ENCODE measurements at regions not wholly inside any gene's neighbourhood (a gene's known extent, or its start where the extent isn't known, plus 50 kb on each side); places are given as distances from the start of the nearest gene placed in this dataset.
"Not testable (repeated sequence)": the region's sequence is repeated elsewhere in the genome, so short reads cannot be mapped to it uniquely, and the experiment has no call there.

DNA sequence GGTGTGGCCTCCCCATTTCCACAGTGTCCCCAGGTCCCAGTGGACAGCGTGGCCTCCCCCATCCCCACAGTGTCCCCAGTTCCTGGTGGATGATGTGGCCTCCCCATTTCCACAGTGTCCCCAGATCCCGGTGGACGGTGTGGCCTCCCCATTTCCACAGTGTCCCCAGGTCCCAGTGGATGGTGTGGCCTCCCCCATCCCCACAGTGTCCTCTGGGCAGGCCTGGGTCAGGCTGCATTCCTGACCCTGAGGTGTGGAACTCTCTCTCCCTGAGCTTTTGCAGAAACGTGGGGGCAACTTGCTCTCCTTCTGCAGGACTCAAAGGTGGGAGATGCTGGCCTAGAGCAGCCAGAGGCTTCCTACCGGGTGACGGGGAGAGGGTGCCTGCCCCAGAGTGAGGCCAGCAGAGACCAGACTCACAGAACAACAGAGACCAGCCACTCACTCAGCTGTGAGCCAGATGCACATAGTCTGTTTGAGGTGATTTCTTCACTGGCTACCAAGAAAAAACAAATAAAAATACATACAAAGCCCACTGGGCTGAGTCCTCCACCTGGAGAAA, 85.8 kb upstream of the FGF3 start:
- DNase-seq (ENCODE audit: low spot score), result no peak

DNA sequence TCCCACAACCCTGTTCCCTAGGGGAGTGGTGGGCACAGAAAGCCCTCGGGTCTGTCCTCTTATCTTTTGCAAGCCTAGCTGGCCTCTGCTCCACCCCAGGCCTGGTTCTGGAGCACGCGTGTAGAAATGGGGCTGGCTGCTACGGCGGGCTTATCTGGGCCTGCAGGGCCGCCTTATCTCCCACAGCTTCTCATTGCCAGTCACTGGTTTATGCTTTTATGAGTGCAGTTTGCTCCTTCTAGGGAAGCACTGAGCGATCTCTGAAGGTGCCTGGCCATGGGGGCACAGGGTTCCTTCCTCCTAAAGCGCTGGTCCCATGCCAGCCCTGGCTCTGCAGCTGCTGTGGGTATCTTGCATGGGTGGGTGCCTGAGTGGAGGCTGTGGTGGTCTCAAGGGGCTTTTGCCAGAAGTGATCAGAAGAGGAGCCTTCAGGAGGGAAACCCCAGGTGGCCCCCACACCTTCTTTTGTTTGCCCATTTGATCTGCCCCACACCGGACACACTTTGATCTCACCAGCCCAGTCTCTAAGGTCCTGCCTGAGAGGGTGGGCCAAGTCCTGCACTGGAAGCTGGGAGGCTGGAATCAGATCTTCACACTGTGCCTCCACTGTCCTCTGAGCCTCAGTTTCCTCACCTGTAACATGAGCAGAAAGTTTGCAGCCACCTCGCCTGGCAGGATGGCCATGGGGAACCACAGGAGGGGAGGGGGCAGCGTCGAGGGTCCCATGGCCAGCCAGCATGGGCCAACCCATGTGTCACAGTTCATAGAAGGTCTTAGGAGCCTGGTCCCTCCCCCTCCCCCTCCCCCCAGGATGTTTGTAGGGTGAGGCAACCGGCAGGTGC, 86.6 kb upstream of the FGF3 start:
- DNase-seq (ENCODE audit: low spot score), result no peak

DNA sequence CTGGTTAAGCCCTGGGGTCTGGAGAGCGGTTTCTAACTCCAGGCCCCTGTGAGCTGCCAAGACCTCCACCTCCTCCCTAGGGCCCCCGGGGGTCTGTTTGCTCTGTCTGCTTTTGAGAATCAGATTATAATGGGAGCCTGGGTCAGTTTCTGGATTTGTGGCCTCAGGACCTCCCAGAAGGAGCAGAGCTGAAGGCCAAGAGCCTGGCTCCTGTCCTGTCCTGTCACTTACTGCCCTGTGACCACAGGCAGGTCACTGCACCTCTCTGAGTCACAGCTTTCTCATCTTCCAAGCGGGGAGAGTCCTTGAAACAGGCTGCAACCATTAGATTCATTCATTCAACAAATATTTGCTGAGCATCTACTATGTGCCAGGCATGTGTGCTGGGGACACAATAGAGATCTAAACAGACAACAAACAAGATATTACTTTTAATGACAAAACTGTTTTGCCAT, 87.3 kb upstream of the FGF3 start:
- no peak for DNase-seq (ENCODE audit: low spot score)

DNA sequence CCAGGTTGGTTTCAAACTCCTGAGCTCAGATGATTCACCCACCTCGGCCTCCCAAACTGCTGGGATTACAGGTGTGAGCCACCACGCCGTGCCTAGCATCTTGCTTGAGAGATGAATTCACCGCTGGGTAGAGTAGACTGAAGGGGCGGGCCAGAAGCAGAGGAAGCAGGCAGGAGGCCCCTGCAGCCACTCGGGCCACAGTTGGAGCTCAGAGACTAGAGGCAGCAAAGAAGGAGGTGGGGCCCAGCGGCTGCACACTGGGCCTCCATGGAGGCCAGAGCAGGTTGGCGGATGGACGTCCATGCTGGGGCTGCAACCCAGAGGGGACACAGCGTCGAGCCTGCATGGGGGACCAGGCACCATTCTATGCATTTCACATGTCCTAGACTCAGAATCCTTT, 88.4 kb upstream of the FGF3 start:
- no peak for DNase-seq (ENCODE audit: low spot score)

DNA sequence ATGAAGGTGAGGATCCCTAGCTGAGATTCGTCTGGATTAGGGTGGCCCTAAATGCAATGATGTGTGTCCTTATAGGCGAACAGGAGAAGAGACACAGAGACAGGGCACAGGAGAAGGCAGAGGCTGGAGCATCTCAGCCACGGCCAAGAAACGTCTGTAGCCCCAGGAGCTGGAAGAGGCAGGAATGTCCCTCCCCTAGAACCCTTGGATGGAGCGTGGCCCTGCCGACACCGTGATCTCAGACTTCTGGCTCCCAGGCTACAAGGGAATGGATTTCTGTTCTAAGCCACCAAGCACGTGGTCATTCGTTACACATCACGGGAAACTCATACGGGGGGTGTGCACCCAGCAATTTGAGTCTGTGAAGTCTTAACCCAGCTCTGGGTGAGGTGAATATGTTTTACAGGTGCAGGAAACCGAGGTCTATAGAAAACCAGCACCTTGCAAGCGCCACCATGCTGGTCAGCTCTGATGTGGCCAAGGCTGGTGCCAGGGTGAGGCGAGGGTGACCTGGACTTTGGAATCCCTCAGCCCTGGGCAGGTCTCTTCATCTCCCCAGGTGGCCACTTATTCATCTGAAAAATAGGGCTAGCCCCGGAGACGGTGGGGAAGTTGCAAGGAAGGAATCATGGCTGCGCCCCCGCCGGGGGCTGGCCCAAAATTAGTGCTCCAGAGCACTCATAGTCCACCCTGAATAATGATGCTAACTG, 89.5 kb upstream of the FGF3 start:
- DNase-seq (ENCODE audit: low spot score), result no peak

DNA sequence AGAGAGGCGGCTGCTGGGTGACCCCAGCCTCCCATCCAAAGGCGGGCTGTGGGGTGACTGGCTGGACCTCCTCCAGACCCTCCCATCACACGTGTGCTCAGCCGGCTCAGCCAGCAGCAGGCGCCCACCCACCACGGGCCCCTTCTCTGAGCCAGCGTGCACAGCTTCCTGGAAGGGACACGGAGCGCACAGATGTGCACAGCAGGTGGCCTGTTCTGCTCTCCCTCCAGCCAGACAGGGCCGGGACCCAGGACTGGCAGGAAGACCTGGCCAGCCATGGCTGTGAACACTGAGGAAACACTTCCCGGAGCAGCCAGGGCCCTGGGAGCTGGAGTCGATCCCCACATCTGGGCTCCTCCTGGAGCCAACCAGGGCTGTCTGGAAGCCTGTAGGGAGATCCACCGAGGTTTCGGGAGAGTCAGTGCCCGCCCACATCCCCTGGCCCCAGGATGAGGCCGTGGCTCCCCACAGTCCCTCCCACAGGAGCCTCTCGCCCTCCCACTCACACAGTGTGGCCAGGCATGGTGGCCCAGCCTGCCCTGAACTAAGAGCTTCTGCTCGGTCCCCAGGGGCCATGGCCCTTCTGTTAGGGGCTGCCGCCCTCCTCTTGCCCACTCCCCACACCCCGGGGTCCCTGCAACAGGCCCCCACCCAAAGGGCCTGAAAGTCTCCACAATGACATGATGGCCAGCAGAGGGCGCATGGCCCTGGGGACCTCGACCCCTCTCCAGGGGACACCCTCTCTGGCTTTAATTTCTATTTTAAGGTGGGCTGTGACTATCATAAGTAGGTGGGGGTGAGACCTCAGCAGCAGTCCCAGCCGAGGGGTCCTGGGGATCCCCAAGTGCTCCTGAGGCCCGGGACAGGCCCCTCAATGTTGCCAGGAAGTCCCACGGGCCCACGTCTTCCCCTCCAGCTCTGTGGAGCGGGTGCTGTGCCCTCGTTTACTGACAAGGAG, 90.6 kb upstream of the FGF3 start:
- no peak for DNase-seq (ENCODE audit: low spot score)

DNA sequence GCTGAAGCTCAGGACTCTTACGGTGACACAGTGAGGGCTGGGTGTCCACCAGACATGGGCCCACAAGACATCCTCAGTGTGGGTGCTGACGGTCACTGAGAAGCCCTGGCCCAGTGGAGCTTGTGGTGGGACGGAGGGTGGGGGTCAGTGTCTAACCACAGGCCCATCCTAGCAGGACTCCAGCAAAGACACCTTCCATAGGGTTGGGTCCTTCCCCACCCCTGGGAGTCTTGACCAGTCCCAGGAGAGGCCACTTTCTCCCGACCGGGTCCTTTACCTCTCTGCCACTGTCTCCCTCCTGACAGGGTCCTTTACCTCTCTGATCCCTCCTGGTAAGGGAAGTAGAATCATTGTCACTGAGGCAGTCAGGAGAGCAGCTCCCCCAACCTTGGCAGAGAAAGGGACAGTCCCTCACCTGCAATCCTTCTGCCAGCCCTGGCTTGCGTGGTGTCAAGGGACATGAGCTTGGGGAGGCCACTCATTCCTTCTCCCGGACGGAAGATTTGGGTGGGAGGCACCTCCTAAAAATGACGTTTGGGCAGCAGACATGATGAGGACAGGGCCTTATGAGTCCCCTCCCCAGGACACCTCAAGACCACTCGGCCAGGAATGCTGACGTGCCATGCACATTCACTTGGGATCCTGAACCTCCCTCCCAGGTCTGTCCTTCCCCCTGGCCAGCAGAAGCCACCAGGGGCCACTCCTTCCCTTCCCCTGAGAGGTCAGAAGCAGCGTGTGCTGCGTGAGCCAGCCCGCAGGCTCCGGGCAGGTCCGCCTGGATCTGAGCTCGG, 91.5 kb upstream of the FGF3 start:
- no peak for DNase-seq (ENCODE audit: low spot score)

DNA sequence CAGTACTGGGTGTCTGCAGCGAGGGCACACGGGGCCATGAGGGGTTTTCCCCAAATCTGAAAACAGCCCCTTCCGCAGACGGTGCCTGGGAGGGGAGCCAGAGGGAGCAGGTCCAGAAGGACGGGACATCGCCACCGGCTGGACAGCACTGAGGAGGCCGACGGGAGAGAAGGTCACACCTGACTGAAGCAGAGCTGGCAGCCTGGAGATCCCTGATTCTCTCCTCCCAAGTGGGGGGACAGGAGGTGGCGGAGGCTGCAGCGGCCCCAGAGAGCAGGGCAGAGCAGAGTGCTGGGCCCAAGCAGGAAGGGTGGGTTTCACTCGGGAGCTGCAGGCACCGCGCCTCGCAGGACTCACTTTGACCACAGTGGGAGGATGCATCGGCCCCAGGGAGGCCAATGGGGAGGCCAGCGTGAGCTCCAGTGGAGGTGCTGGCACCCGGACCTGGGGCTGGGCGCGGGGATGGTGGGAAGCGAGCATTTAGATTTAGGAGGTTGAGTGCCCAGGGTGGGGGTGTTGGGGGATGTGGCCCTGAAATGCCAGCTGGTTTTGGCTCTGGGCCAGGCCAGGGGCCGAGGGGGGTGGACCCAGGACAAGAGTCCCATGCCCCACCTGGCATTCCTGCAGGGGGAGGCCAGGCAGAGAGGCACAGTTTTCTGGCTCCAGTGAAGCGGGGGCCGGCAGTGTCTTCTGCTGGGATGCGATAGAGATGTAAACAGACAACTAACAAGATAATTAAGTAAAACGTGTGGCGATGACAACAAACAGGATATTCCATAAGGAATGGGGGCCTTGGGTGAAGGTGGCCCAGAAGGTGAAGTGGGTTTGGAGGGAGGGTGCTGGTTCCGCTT, 92.3 kb upstream of the FGF3 start:
- no peak for DNase-seq (ENCODE audit: low spot score)

DNA sequence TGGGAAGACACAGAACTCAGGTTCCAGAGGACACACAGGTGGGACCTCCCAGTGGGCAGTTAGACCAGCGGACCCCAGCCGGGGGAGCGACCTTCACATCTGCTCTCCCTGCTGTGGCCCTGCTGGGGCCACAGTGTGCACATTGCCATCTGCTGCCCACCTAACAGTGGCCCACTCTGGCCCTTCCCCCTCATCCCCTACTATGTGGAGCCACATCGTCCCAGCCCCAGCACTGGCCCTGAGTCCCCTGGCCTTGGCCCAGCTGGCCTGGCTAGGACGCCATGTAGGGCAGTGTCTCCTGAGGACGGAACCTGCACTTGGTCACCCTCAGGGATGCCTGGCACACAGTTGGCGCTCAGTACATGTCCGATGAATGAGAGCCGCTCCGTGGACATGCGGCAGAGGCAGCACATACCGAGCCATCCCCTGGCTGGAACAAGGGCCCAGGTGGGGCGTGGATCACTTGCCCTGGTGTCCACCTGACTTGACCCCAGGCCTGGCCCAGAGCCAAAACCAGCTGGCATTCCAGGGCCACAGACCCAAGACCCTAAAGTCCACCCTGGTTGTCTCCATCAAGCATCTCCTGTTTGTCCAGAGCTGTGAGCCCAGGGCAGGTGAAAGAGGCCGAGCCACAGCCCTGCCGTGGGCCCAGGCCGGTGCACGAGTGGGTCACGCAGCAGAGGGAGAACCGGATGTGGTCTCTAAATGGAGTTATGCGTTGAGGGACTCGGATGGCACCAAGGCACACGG, 93.1 kb upstream of the FGF3 start:
- no peak for DNase-seq (ENCODE audit: low spot score)

DNA sequence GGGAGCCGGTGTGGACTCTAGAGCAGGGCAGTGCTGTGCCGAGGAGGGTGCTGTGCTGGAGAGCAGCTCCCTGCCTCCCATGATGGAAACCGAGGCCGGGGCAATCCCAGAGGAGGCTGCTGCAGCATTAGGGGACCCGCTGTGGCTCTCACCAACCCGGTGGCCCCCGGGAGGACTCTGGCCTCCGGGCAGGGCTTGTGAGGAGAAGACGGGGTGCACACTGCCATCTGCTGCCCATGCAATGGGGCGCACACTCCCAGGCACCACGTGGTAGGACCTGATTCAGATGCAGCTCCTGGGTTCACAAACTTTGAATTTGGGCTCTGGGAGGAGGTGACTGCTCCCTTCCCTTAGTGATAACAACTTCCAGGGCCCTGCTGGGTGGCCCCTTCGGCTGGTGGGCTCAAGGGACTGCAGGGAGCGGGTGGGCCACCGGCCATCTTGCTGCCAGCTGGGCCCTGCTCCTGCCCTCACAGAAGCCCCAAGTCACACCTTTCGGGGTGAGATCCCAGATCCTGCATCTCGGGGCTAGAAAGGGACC, 93.8 kb upstream of the FGF3 start:
- peak; percentile 34 for DNase-seq (ENCODE audit: low spot score)

DNA sequence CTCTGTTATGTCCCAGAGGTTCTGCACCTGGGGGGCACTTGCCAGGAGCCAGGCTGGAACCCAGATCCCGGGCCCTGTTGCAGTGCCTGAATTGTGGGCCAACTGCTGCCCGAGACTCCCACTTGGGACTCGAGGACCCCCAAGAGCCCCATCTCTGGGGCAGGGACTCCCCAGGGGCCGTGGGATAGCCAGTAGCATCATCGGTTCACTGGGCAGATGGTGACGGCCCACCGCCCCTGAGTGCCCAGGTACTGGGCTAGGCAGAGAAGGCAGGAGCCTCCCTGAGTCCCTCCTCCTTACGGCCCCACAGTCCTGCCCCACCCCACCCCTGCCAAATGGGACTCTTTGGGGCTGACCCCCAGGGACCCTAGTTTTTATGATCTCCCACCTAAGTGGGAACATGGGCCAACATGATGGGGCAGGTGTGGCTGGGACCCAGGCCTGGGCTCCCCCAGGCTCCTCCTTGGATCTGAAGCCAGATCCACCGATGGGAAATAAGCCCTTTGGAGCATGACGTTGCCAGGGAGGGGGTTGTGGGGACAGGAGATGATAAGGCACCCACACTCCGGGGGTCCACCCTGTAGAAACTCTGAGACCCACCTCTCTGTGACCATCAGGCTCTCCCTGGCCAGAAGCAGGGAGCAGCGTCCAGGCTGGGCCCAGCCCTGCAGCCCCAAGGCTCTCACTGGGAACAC, 94.5 kb upstream of the FGF3 start:
- no peak for DNase-seq (ENCODE audit: low spot score)

DNA sequence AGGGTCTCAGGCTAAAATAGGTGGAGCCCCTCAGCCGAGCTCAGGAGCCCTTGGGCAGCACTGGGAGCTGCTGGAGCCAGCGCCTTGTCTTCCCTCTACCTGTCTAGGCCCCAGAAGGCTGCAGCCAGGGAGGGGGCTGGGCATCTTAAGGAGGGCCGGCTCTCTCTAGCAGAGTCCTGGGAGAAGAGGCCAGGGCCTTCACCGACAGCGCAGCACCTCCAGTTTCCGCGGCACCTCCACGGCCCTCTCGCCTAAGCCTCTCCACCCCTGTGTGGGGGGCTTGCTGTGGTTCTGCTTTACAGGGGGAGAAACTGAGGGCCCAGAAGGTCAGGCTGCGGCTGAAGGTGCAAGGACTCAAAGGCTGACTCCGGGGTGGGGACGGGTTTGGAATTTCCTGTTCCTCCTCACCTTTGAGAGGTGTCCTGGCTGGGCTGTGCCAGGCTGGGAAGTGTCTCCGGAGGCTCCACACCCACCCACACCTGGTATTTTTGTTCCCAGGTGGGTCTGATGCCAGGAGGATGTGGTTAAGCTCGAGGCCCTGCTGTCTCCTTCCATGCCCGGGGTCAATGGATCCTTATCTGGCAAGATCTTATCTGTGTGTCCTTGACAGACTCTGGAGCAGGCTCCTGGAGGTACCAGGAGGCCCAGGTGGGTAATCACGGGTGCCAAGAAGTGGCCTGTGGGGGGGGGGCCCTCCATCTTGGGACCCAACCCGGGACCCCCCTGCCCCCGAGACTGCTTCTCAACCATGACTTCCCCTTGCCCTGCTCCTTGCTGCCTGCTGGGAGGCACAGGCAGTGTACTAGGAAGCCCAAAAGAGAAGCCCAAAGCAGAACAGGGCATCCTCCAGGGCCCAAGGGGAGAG, 95.3 kb upstream of the FGF3 start:
- DNase-seq (ENCODE audit: low spot score), result no peak

DNA sequence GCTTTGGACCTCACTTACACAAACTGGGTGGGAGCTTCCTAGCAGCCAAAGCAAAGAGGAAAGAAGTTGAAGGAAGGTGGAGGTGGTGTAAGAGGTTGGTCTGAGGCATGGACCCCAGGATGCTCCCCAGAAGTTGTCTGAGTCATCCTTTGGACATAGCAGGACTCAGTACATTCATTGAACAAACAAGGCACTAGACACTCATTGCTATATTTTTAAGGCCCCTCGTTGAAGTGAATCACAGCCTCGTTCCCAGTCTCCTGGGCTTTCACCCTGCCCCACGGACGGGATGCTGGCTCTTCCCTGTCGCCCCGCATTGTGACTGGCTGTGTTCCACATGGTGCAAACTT, 95.9 kb upstream of the FGF3 start:
- no peak for DNase-seq (ENCODE audit: low spot score)

DNA sequence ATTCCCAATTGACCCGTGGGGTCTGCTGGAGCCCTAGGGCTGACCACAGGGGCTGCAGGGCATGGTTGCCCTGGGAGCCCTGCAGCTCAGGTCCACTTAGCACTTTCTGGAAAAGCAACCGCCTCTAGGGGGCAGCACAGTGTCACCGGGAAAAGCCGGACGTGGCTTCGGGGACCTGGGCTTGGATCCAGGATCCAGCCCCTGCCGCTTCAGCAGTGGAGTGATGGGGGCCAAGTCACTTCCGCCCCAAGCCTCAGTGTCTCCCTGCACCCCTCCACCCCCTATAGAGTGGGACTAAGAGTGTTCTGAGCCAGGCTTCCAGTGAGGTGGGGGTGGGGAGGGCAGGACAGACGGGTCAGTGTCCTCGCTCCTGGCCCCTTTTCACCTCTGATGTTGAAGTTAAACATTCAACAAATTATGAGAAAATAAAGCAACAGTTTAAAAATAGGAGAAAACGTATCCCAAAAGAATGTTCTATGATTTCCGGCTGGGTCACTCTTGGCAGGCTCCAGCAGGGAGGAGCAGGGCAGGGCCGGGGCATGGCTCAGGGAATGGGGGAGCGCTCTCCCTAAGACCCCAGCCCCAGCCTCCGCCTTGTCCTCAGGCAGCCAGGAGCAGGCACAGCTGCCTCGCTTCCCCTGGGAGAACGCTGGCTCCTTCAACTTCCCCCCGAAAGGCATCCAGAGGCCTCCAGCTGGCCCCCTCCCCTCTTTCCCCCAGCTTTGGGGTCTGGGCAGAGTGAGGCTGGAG, 96.5 kb upstream of the FGF3 start:
- peak; percentile 55 for DNase-seq (ENCODE audit: low spot score)

DNA sequence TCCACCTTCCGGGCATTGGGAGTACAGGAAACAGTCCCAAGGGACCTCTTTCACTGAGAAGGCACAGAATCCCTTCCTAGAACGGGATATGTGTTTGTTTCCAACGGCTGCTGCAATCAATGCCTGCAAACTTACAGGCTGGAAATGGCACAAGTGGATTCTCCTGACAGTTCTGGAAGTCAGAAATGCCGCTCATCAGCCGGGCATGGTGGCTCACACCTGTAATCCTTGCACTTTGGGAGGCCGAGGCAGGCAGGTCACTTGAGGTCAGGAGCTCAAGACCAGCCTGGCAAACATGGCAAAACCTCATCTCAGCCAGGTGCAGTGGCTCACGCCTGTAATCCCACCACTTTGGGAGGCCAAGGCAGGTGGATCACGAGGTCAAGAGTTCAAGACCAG, 97.0 kb upstream of the FGF3 start:
- DNase-seq (ENCODE audit: low spot score), result not testable (repeated sequence)

DNA sequence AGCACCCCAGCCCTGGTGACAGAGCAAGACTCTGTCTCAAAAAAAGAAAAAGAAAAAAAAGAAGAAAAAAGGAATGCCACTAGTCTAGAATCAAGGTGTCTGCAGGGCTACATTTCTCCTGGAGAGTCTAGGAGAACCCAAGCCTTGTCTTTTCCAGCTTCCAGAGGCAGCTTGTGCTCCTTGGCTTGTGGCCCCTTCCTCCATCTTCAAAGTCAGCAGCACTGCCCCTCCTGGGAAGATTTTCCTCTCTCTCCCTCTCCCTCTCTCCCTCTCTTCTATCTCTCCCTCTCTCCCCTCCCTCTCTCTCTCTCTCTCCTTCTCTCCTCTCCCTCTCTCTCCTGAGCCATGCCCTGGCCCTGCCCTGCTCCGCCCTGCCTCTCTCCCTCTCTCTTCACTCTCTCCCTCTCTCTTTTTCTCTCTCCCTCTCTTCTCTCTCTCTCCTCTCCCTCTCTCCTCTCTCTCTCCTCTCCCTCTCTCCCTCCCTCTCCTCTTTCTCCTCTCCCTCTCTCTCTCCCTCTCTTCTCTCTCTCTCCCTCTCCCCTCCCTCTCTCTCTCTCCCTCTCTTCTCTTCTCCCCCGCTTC, 97.7 kb upstream of the FGF3 start:
- DNase-seq (ENCODE audit: low spot score), result no peak
